ENCODE measurements at regions not wholly inside any gene's neighbourhood (a gene's known extent, or its start where the extent isn't known, plus 50 kb on each side); places are given as distances from the start of the nearest gene placed in this dataset.

DNA sequence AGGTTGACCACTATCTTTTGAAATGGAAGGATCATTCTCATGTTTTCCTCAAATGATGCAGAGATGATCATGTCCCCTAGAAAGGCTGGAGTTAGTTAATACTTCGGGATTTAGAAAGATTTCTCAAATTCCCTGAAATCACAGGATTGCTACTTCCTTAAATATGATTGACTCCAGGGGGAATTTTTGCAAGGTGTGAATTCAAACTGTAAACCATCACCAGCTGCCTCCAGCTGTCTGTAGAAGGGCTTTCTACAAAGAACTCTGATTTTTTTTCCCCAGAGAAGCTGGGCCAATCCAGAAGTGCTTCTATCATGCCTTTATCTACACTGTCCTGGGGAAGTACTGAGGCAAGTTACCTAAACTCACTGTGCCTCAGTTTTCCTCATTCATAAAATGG, 114.5 kb downstream of the EDN1 start:
- no peaks in the 10 kb centered on the region for H3K27me3 ChIP-seq (replicated peaks in 1 of 4; ENCODE audit: control extremely low read depth in 1 of 4, control insufficient read depth in 3 of 4, insufficient read depth in 4 of 4, low read length in 3 of 4)
- H3K4me3 ChIP-seq (ENCODE audit: control extremely low read depth in 1 of 5, extremely low read depth in 1 of 5, insufficient read depth in 1 of 5, low read depth in 2 of 5, low read length in 4 of 5), result no peak overlapping the region
- no peaks in the 10 kb centered on the region for H3K79me2 ChIP-seq (ENCODE audit: control insufficient read depth, insufficient read depth, low read length)
- ChIA-PET CTCF (no interaction called here), POLR2A (no interaction called here)
- no peaks in the 10 kb centered on the region for H3K36me3 ChIP-seq (replicated peaks in 1 of 2; ENCODE audit: control extremely low read depth in 1 of 2, control insufficient read depth in 1 of 2, extremely low read depth in 1 of 2, insufficient read depth in 2 of 2, low read length in 1 of 2)
- no peaks in the 10 kb centered on the region for H3K9me3 ChIP-seq (ENCODE audit: control extremely low read depth in 1 of 3, control insufficient read depth in 2 of 3, insufficient read depth in 1 of 3, low read length in 2 of 3)
- ATAC-seq (ENCODE audit: low read depth) (no peak), DNase-seq (no peak)
- TF ChIP-seq EZH2 (IDR thresholded peaks at IDR 0.05; ENCODE audit: borderline replicate concordance, insufficient read depth, low read depth, low read length, poor library complexity, severe bottlenecking), result no peak
- no peak for TF ChIP-seq CTCF (IDR thresholded peaks at IDR 0.05)
- no peak overlapping the region for H3K27ac Mint-ChIP-seq
- intact Hi-C loops (cut with micrococcal nuclease), result no loop called here
- no peaks in the 10 kb centered on the region for H4K20me1 ChIP-seq (ENCODE audit: control insufficient read depth, insufficient read depth, low read length, poor library complexity, severe bottlenecking)
- no peak overlapping the region for H3K9ac ChIP-seq (ENCODE audit: low read length)
- no CpG with 5 or more reads among the region's 1 CpG for WGBS (ENCODE audit: insufficient coverage)
- peaks cover 2% of the 10 kb centered on the region for H3K9me3 Mint-ChIP-seq (ENCODE audit: insufficient read depth)
- peaks cover 6% of the 10 kb centered on the region for H3K27me3 Mint-ChIP-seq
- H3K4me3 Mint-ChIP-seq, result no peak overlapping the region
- no peaks in the 10 kb centered on the region for H3K4me1 ChIP-seq (ENCODE audit: control insufficient read depth in 2 of 2, insufficient read depth in 2 of 2, low read length in 2 of 2)
- no peak overlapping the region for H2AFZ ChIP-seq (ENCODE audit: insufficient read depth, low read depth, low read length, poor library complexity, severe bottlenecking)
- H3K27ac ChIP-seq (ENCODE audit: low read length in 2 of 2), result no peak overlapping the region
- no peak overlapping the region for H3K4me2 ChIP-seq (replicated peaks; ENCODE audit: low read depth, low read length, poor library complexity, severe bottlenecking)
- no peaks in the 10 kb centered on the region for H3K4me1 Mint-ChIP-seq

DNA sequence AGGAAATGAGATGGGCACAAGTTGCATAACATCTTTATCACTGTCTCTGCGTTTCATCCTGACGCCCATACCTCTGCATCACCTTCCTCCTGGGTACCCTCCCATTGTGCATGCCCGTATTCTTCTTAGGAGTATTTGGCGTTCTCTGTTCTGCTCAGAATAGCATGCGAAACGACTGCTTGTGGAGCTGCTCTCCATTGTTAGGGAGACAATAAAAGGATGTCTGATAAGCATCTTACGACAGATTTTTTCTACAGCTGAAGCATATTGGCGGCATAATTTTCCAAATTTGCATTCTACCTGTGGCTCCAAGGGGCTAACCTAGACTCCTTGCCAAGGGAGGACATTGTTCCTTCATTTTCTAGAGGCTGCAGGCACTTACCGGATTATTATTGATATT, 118.6 kb downstream of the EDN1 start:
- Histone ChIP-seq H3K36me3 (replicated peaks in 1 of 2; ENCODE audit: control extremely low read depth in 1 of 2, control insufficient read depth in 1 of 2, extremely low read depth in 1 of 2, insufficient read depth in 2 of 2, low read length in 1 of 2) (no peaks in the 10 kb centered on the region), H4K20me1 (ENCODE audit: control insufficient read depth, insufficient read depth, low read length, poor library complexity, severe bottlenecking) (no peaks in the 10 kb centered on the region), H3K9me3 (ENCODE audit: control extremely low read depth in 1 of 3, control insufficient read depth in 2 of 3, insufficient read depth in 1 of 3, low read length in 2 of 3) (no peaks in the 10 kb centered on the region), H3K4me1 (ENCODE audit: control insufficient read depth in 2 of 2, insufficient read depth in 2 of 2, low read length in 2 of 2) (no peaks in the 10 kb centered on the region), H3K27me3 (replicated peaks in 1 of 4; ENCODE audit: control extremely low read depth in 1 of 4, control insufficient read depth in 3 of 4, insufficient read depth in 4 of 4, low read length in 3 of 4) (no peaks in the 10 kb centered on the region), H3K79me2 (ENCODE audit: control insufficient read depth, insufficient read depth, low read length) (no peaks in the 10 kb centered on the region), H3K9ac (ENCODE audit: low read length) (no peak overlapping the region), H3K4me3 (ENCODE audit: control extremely low read depth in 1 of 5, extremely low read depth in 1 of 5, insufficient read depth in 1 of 5, low read depth in 2 of 5, low read length in 4 of 5) (no peak overlapping the region), H3K4me2 (replicated peaks; ENCODE audit: low read depth, low read length, poor library complexity, severe bottlenecking) (no peak overlapping the region), H3K27ac (ENCODE audit: low read length in 2 of 2) (no peak overlapping the region), H2AFZ (ENCODE audit: insufficient read depth, low read depth, low read length, poor library complexity, severe bottlenecking) (no peak overlapping the region)
- Mint-ChIP-seq H3K4me1 (no peaks in the 10 kb centered on the region), H3K9me3 (ENCODE audit: insufficient read depth) (no peaks in the 10 kb centered on the region), H3K27ac (no peak overlapping the region), H3K4me3 (no peak overlapping the region), H3K27me3 (peaks cover 14% of the 10 kb centered on the region)
- no peak for ATAC-seq (ENCODE audit: low read depth)
- no peak for TF ChIP-seq EZH2 (IDR thresholded peaks at IDR 0.05; ENCODE audit: borderline replicate concordance, insufficient read depth, low read depth, low read length, poor library complexity, severe bottlenecking)
- no peak for TF ChIP-seq CTCF (IDR thresholded peaks at IDR 0.05)
- WGBS (ENCODE audit: insufficient coverage), result 88% methylated on average over 6 of the region's 9 CpGs
- no peak for DNase-seq
- ChIA-PET CTCF (no interaction called here), POLR2A (no interaction called here)
- intact Hi-C loops (cut with micrococcal nuclease), result no loop called here
